H1 (cell line): ENCODE measurements at regions not wholly inside any gene's neighbourhood (a gene's known extent, or its start where the extent isn't known, plus 50 kb on each side); places are given as distances from the start of the nearest gene placed in this dataset.

Experiments used
- CTCF ChIA-PET: fragments of 300-600 bp; sonication (Branson Sonifier 250); formaldehyde crosslinking; loops from one replicate; lab custom pipeline; 2021; ENCODE audit not compliant: partially characterized antibody; lab: Charles Lee
- POLR2A ChIA-PET: fragments of 300-600 bp; sonication (Branson Sonifier 250); formaldehyde crosslinking; loops from one replicate; lab custom pipeline; 2021; ENCODE audit warnings: inconsistent platforms; ENCODE audit not compliant: partially characterized antibody; lab: Charles Lee
- DNase-seq, 2 experiments: peaks; one replicate each; pipeline versions ENCODE4 v3.0.0 to v3.0.0-alpha.2; 2010 to 2022; ENCODE audit warnings: low spot score in 2 of 2, low read depth in 1 of 2, mixed read lengths in 1 of 2
- FAIRE-seq: peaks from 2 replicates; lab custom pipeline; 2011; peaks lifted over from hg19 to GRCh38; lab: Jason Lieb, UNC
- H2AFZ ChIP-seq: 2 replicates; pipeline ENCODE4 v1.8.1; 2012; ENCODE audit warnings: low read length, inconsistent platforms
- H2AK5ac ChIP-seq: 2 replicates; pipeline ENCODE4 v1.6.1; 2013; ENCODE audit warnings: low read depth, low read length
- H2BK120ac ChIP-seq: replicated peaks from 2 replicates; pipeline ENCODE3; 2013; ENCODE audit warnings: low read depth, low read length, inconsistent platforms
- H2BK12ac ChIP-seq: 2 replicates; pipeline ENCODE4 v1.6.1; 2013; ENCODE audit warnings: low read depth, low read length
- H2BK15ac ChIP-seq: 2 replicates; pipeline ENCODE4 v1.6.1; 2013; ENCODE audit warnings: low read length
- H2BK20ac ChIP-seq: 2 replicates; pipeline ENCODE4 v1.6.1; 2013; ENCODE audit warnings: low read length
- H2BK5ac ChIP-seq: 2 replicates; pipeline ENCODE4 v1.6.1; 2013; ENCODE audit warnings: low read depth, low read length
- H3K14ac ChIP-seq: 2 replicates; pipeline ENCODE4 v1.6.1; 2013; ENCODE audit warnings: inconsistent platforms; ENCODE audit not compliant: insufficient read length
- H3K18ac ChIP-seq: 2 replicates; pipeline ENCODE4 v1.6.1; 2013; ENCODE audit warnings: low read length; ENCODE audit errors: extremely low read depth
- H3K23ac ChIP-seq: 2 replicates; pipeline ENCODE4 v1.6.1; 2013; ENCODE audit warnings: inconsistent platforms; ENCODE audit not compliant: insufficient read length
- H3K23me2 ChIP-seq: 2 replicates; pipeline ENCODE4 v1.6.1; 2013; ENCODE audit warnings: low read depth, low read length
- H3K27ac ChIP-seq: 2 replicates; pipeline ENCODE4 v1.6.1; 2011; ENCODE audit warnings: low read depth, low read length, inconsistent platforms
- H3K27me3 ChIP-seq, 4 experiments: replicated peaks in 1 of 4; 1 replicate in 1 of 4; 2 replicates in 3 of 4; pipeline versions ENCODE4 v1.6.1 to v1.8.1; 2011 to 2013; ENCODE audit warnings: low read length in 3 of 4, mild to moderate bottlenecking in 3 of 4, inconsistent platforms in 2 of 4, mixed read lengths in 2 of 4, moderate library complexity in 1 of 4; ENCODE audit not compliant: control insufficient read depth in 3 of 4, insufficient read depth in 3 of 4; ENCODE audit errors: extremely low read depth in 1 of 4
- H3K36me3 ChIP-seq, 4 experiments: 2 replicates each; pipeline versions ENCODE4 v1.6.1 to v1.8.1; 2011 to 2013; ENCODE audit warnings: mild to moderate bottlenecking in 4 of 4, low read length in 3 of 4, moderate library complexity in 2 of 4, control low read depth in 1 of 4, inconsistent platforms in 1 of 4; ENCODE audit not compliant: insufficient read depth in 4 of 4, control insufficient read depth in 2 of 4
- H3K4ac ChIP-seq: replicated peaks from 2 replicates; pipeline ENCODE3; 2013; ENCODE audit warnings: low read length, low read depth, mixed read lengths, inconsistent platforms; ENCODE audit not compliant: insufficient read length
- H3K4me1 ChIP-seq, 4 experiments: replicated peaks in 1 of 4; 1 replicate in 1 of 4; 2 replicates in 3 of 4; pipeline versions ENCODE4 v1.6.1 to v1.8.1; 2011 to 2013; ENCODE audit warnings: low read length in 3 of 4, inconsistent platforms in 2 of 4, mixed read lengths in 1 of 4; ENCODE audit not compliant: insufficient read depth in 4 of 4, control insufficient read depth in 3 of 4
- H3K4me2 ChIP-seq, 2 experiments: 2 replicates each; pipeline versions ENCODE4 v1.6.1 to v1.8.1; 2011 to 2013; ENCODE audit warnings: low read depth in 2 of 2, low read length in 2 of 2, control low read depth in 1 of 2, inconsistent platforms in 1 of 2, mild to moderate bottlenecking in 1 of 2; ENCODE audit not compliant: insufficient read depth in 1 of 2
- H3K4me3 ChIP-seq, 4 experiments: fragments of 200-600, 300-600 bp in 1 of 4; sonication (generic), shearing (Covaris generic), sonication (Bioruptor Twin) in 1 of 4; 2 replicates each; pipeline versions ENCODE4 v1.5.1 to v1.8.1; 2011 to 2016; ENCODE audit warnings: low read length in 4 of 4, low read depth in 3 of 4, control low read depth in 2 of 4, inconsistent platforms in 2 of 4, mild to moderate bottlenecking in 2 of 4, mixed read lengths in 1 of 4, moderate library complexity in 1 of 4; ENCODE audit not compliant: insufficient read depth in 2 of 4; ENCODE audit errors: extremely low read depth in 1 of 4
- H3K56ac ChIP-seq: replicated peaks from 2 replicates; pipeline ENCODE3; 2013; ENCODE audit warnings: low read depth, mild to moderate bottlenecking, mixed read lengths, low read length, inconsistent platforms; ENCODE audit not compliant: insufficient read length
- H3K79me1 ChIP-seq: 2 replicates; pipeline ENCODE4 v1.6.1; 2013; ENCODE audit warnings: low read depth, low read length, control low read depth
- H3K79me2 ChIP-seq, 2 experiments: 2 replicates each; pipeline versions ENCODE4 v1.6.1 to v1.8.1; 2012 to 2013; ENCODE audit warnings: low read length in 2 of 2, mild to moderate bottlenecking in 2 of 2, inconsistent platforms in 1 of 2; ENCODE audit not compliant: insufficient read depth in 2 of 2, control insufficient read depth in 1 of 2
- H3K9ac ChIP-seq, 4 experiments: replicated peaks in 1 of 4; 1 replicate in 1 of 4; 2 replicates in 3 of 4; pipeline versions ENCODE4 v1.6.1 to v1.8.1; 2011 to 2013; ENCODE audit warnings: low read depth in 3 of 4, low read length in 3 of 4, control low read depth in 2 of 4, mild to moderate bottlenecking in 2 of 4, moderate library complexity in 2 of 4, inconsistent platforms in 1 of 4; ENCODE audit errors: extremely low read depth in 1 of 4
- H3K9me3 ChIP-seq, 2 experiments: 2 replicates each; pipeline versions ENCODE4 v1.6.1 to v1.8.1; 2012 to 2013; ENCODE audit warnings: mild to moderate bottlenecking in 2 of 2, moderate library complexity in 2 of 2, control low read depth in 1 of 2, inconsistent platforms in 1 of 2, low read depth in 1 of 2, low read length in 1 of 2, mixed read lengths in 1 of 2; ENCODE audit not compliant: insufficient read depth in 2 of 2
- H4K20me1 ChIP-seq, 2 experiments: replicated peaks in 1 of 2; 2 replicates each; pipeline versions ENCODE3 to v1.8.1; 2011 to 2013; ENCODE audit warnings: inconsistent platforms in 2 of 2, low read length in 2 of 2, mild to moderate bottlenecking in 1 of 2; ENCODE audit not compliant: insufficient read depth in 2 of 2, control insufficient read depth in 1 of 2
- H4K5ac ChIP-seq: 2 replicates; pipeline ENCODE4 v1.6.1; 2013; ENCODE audit warnings: low read length, low read depth, mixed read lengths, inconsistent platforms; ENCODE audit not compliant: insufficient read length
- H4K8ac ChIP-seq: 2 replicates; pipeline ENCODE4 v1.8.0; 2013; ENCODE audit warnings: mild to moderate bottlenecking, moderate library complexity, low read length, inconsistent platforms; ENCODE audit not compliant: insufficient read depth; ENCODE audit errors: extremely low read depth
- H4K91ac ChIP-seq: replicated peaks from 2 replicates; pipeline ENCODE3; 2013; ENCODE audit warnings: low read length, mixed read lengths, inconsistent platforms; ENCODE audit not compliant: insufficient read length
- BACH1 ChIP-seq: IDR thresholded peaks from 2 replicates; pipeline ENCODE4 v1.6.1; 2012; ENCODE audit warnings: low read length, improper control_type of control experiment
- BRCA1 ChIP-seq: IDR thresholded peaks from 2 replicates; pipeline ENCODE4 v1.6.1; 2012; ENCODE audit warnings: low read depth, low read length, improper control_type of control experiment
- CHD1 ChIP-seq: IDR thresholded peaks from 2 replicates; pipeline ENCODE4 v1.6.1; 2012; ENCODE audit warnings: low read depth, low read length, improper control_type of control experiment
- JUND ChIP-seq: IDR thresholded peaks from 2 replicates; pipeline ENCODE4 v1.6.1; 2011; ENCODE audit warnings: mild to moderate bottlenecking, improper control_type of control experiment, low read length
- POLR2AphosphoS5 ChIP-seq: IDR thresholded peaks from 2 replicates; pipeline ENCODE4 v1.6.1; 2011; ENCODE audit warnings: low read depth, low read length
- RNF2 ChIP-seq: fragments of 200-900, 300-1000 bp; sonication (generic); IDR thresholded peaks from 2 replicates; pipeline ENCODE4 v1.7.1; 2016; ENCODE audit warnings: borderline replicate concordance, low read depth, mild to moderate bottlenecking, antibody characterized with exemption, low read length; ENCODE audit not compliant: poor library complexity, severe bottlenecking; ENCODE audit errors: missing control alignments
- SIX5 ChIP-seq: IDR thresholded peaks from 2 replicates; pipeline ENCODE4 v1.6.1; 2011; ENCODE audit warnings: mild to moderate bottlenecking, low read depth, low read length
- SP2 ChIP-seq: IDR thresholded peaks from 2 replicates; pipeline ENCODE4 v1.6.1; 2012; ENCODE audit warnings: mild to moderate bottlenecking, low read length, inconsistent platforms
- SRF ChIP-seq: IDR thresholded peaks from 2 replicates; pipeline ENCODE4 v1.6.1; 2011; ENCODE audit warnings: mild to moderate bottlenecking, low read depth, low read length, moderate library complexity
- TAF7 ChIP-seq: optimal IDR thresholded peaks from 2 replicates; pipeline ENCODE3; 2011; ENCODE audit warnings: low read depth, mild to moderate bottlenecking, inconsistent platforms, low read length, moderate library complexity, borderline replicate concordance
- TCF12 ChIP-seq: IDR thresholded peaks from 2 replicates; pipeline ENCODE4 v1.6.1; 2011; ENCODE audit warnings: low read depth, mild to moderate bottlenecking, low read length
- WGBS, 2 experiments: shearing (Covaris generic) in 1 of 2; methylation state at CpG; one replicate each; pipeline versions ENCODE4 v1.1.6 to v1.1.7; 2013 to 2015; ENCODE audit warnings: low lambda C conversion rate in 2 of 2, mixed read lengths in 2 of 2, inconsistent platforms in 1 of 2, low coverage in 1 of 2, missing lambda C conversion rate in 1 of 2; ENCODE audit not compliant: insufficient replicate concordance in 2 of 2, insufficient coverage in 1 of 2, insufficient read length in 1 of 2; ENCODE audit errors: extremely low coverage in 1 of 2, missing lambda C conversion rate in 1 of 2; 5-methylcytosine and 5-hydroxymethylcytosine counted together
- TF ChIP-seq, protein P1 (sequence below): IDR thresholded peaks from 2 replicates; pipeline ENCODE4 v1.6.1; 2012; ENCODE audit warnings: inconsistent platforms

DNA sequence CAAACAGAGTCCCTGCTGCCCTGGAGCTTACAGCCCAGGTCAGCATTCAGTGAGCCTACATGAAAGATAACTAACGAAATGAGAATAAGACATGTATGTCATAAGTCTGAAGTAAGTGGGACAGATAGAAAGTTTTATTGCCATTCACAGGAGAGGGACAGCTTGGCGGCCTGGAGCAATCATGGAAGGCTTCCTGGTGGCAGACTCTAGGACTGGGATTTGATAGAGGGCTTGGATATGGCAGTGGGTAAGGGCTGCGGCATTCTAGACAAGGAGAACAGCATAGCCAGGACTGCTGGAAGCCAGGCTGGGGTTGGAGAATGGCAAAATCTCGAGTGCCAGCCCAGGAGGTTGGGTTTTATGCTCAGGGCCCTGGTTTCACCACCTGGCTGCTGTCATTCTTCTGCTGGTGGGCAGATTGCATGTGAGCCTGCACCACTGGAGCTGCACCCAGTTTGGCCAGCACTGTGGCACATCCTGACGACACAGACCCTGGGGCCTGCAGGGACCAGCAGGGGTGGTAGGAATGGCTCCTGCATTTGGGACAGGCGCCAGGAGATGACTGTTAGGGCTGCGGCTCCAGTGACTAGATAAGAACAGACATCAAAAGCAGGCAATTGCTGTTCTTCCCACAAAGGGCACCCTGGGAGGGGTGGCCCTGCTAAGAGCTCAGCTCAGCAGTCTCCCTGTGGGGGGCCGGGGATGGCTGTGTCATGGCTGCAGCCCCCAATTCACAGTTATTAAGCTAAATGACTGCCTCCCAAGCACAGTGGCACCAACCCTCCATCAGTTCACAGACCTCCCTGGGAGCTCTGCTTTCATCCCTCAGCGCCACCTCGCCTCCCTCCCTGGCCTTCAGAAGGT is 161.1 kb downstream of the RPS24 start:
- H4K5ac ChIP-seq, result no peak overlapping the region
- H3K9me3 ChIP-seq, result peaks cover 6 to 9% of the 10 kb centered on the region in 2 experiments; a peak in 2 of 4 replicates
- POLR2A ChIA-PET, result interaction anchor here (0.9 kb wide), 1 partner anchor 26 kb away, joined by 3 read pairs; no protein-coding TSS in a partner anchor
- 83% methylated on average over 10 of the region's 10 CpGs; no CpG with 5 or more reads in 1 of the 2 experiments for WGBS, 2 experiments
- H3K27ac ChIP-seq, result no peak overlapping the region
- no peak overlapping the region for H3K4me2 ChIP-seq
- DNase-seq, result no peak
- no peak overlapping the region for H4K8ac ChIP-seq
- no peaks in the 10 kb centered on the region; a peak in 1 of 7 replicates for H3K27me3 ChIP-seq
- no peak overlapping the region for H2BK12ac ChIP-seq
- H3K18ac ChIP-seq, result peak overlapping the region; percentile 41; the same call in 1 of the 2 replicates
- no peak for FAIRE-seq
- peaks cover 4% of the 10 kb centered on the region; the same call in 1 of the 2 replicates for H3K23me2 ChIP-seq
- H4K91ac ChIP-seq, result no peak overlapping the region
- no peaks in the 10 kb centered on the region; a peak in 1 of 8 replicates for H3K36me3 ChIP-seq
- no peaks in the 10 kb centered on the region for H3K79me2 ChIP-seq
- H3K14ac ChIP-seq, result no peak overlapping the region
- CTCF ChIA-PET, result interaction anchor here (0.9 to 1.2 kb wide), 2 partner anchors 66 to 502 kb away, joined by 3 to 4 read pairs; no protein-coding TSS in a partner anchor
- no peak overlapping the region for H2BK120ac ChIP-seq
- H3K23ac ChIP-seq, result no peak overlapping the region
- no peak overlapping the region for H3K9ac ChIP-seq
- H4K20me1 ChIP-seq, result peaks cover 0 to 2% of the 10 kb centered on the region in 2 experiments
- H3K4me1 ChIP-seq, result peaks cover 0 to 7% (median 3%) of the 10 kb centered on the region in 4 experiments; a peak in 3 of 7 replicates
- no peak overlapping the region for H3K56ac ChIP-seq
- H2BK5ac ChIP-seq, result no peak overlapping the region
- H2BK20ac ChIP-seq, result no peak overlapping the region
- H3K4ac ChIP-seq, result no peak overlapping the region
- H3K79me1 ChIP-seq, result no peaks in the 10 kb centered on the region
- H2AK5ac ChIP-seq, result no peak overlapping the region
- no peak overlapping the region for H3K4me3 ChIP-seq
- no peak overlapping the region for H2AFZ ChIP-seq
- H2BK15ac ChIP-seq, result no peak overlapping the region
- TF ChIP-seq SP2 (no peak), TAF7 (no peak), RNF2 (no peak), CHD1 (no peak), SIX5 (no peak), TCF12 (no peak), SRF (no peak), BACH1 (no peak), POLR2AphosphoS5 (no peak), BRCA1 (no peak), JUND (no peak)
- TF ChIP-seq, protein P1, sequence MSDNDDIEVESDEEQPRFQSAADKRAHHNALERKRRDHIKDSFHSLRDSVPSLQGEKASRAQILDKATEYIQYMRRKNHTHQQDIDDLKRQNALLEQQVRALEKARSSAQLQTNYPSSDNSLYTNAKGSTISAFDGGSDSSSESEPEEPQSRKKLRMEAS, result no peak
